HepG2 (cell line): ENCODE measurements at regions not wholly inside any gene's neighbourhood (a gene's known extent, or its start where the extent isn't known, plus 50 kb on each side); places are given as distances from the start of the nearest gene placed in this dataset.
"Not testable (repeated sequence)": the region's sequence is repeated elsewhere in the genome, so short reads cannot be mapped to it uniquely, and the experiment has no call there.

Source experiments
- ATAC-seq: fragments of 200-7000 bp; cut with Tn5 transposase; 3 replicates; pipeline ENCODE4 v1.9.1; 2020; ENCODE audit warnings: mild to moderate bottlenecking, moderate library complexity
- BruUV-seq: library from RNA; stranded (reverse); fragments of 400-500 nt; replicated peaks from 2 replicates; lab custom pipeline; 2021; lab: Mats Ljungman, UMichigan
- CTCF ChIA-PET: fragments of 300-600 bp; formaldehyde crosslinking; extraction: SDS; loops from one replicate; lab custom pipeline; 2021; ENCODE audit warnings: low total read pairs, inconsistent platforms, low intra/inter-chr PET ratio; lab: Yijun Ruan, JAX
- POLR2A ChIA-PET: fragments of 350-600 bp; sonication (Branson Sonifier 250); formaldehyde crosslinking; loops from one replicate; lab custom pipeline; 2020; ENCODE audit warnings: antibody characterized with exemption, inconsistent platforms; lab: Yijun Ruan, JAX
- DNase-seq: peaks from one replicate; pipeline ENCODE4 v3.0.0-alpha.2; 2015; ENCODE audit warnings: low spot score
- FAIRE-seq: peaks from 3 replicates; lab custom pipeline; 2011; peaks lifted over from hg19 to GRCh38; lab: Jason Lieb, UNC
- H2AFZ ChIP-seq: one replicate; pipeline ENCODE4 v1.6.1; 2011; ENCODE audit warnings: low read length, inconsistent platforms
- H3K27ac ChIP-seq: fragments of 300-600 bp; 3 replicates; pipeline ENCODE4 v1.8.0; 2011; ENCODE audit warnings: mixed run types, mild to moderate bottlenecking, mixed read lengths, low read length, inconsistent platforms; ENCODE audit not compliant: insufficient read depth; ENCODE audit errors: extremely low read length
- H3K27me3 ChIP-seq, 2 experiments: fragments of 200-600 bp in 1 of 2; 2 replicates in 1 of 2; 3 replicates in 1 of 2; pipeline versions ENCODE4 v1.6.0 to v1.8.0; 2011; ENCODE audit warnings: low read length in 2 of 2, mild to moderate bottlenecking in 2 of 2, moderate library complexity in 2 of 2, inconsistent platforms in 1 of 2; ENCODE audit not compliant: insufficient read depth in 2 of 2, control insufficient read depth in 1 of 2
- H3K36me3 ChIP-seq, 2 experiments: fragments of 200-600 bp in 1 of 2; replicated peaks in 1 of 2; 2 replicates in 1 of 2; 3 replicates in 1 of 2; pipeline versions ENCODE4 v1.5.1 to v1.8.0; 2011; ENCODE audit warnings: low read length in 2 of 2, inconsistent platforms in 1 of 2; ENCODE audit not compliant: insufficient read depth in 2 of 2, control insufficient read depth in 1 of 2
- H3K4me1 ChIP-seq: 2 replicates; pipeline ENCODE4 v1.5.1; 2012; ENCODE audit warnings: low read length, inconsistent platforms; ENCODE audit not compliant: insufficient read depth
- H3K4me2 ChIP-seq: 2 replicates; pipeline ENCODE4 v1.6.0; 2011; ENCODE audit warnings: low read depth, low read length, inconsistent platforms
- H3K4me3 ChIP-seq, 3 experiments: fragments of 200-600 bp in 1 of 3; sonication (generic), shearing (Covaris generic) in 1 of 3; replicated peaks in 1 of 3; 2 replicates each; pipeline ENCODE4 v1.5.1; 2011 to 2016; ENCODE audit warnings: low read length in 3 of 3, inconsistent platforms in 2 of 3, low read depth in 2 of 3, mild to moderate bottlenecking in 2 of 3, control low read depth in 1 of 3, mixed read lengths in 1 of 3; ENCODE audit not compliant: insufficient read depth in 1 of 3
- H3K79me2 ChIP-seq: one replicate; pipeline ENCODE4 v1.6.1; 2011; ENCODE audit warnings: low read length, inconsistent platforms; ENCODE audit not compliant: insufficient read depth
- H3K9ac ChIP-seq: 2 replicates; pipeline ENCODE4 v1.6.0; 2011; ENCODE audit warnings: mild to moderate bottlenecking, low read depth, low read length, inconsistent platforms; ENCODE audit not compliant: insufficient read depth
- H3K9me3 ChIP-seq: 2 replicates; pipeline ENCODE4 v1.5.1; 2012; ENCODE audit warnings: mild to moderate bottlenecking, low read length
- H4K20me1 ChIP-seq: 2 replicates; pipeline ENCODE4 v1.6.0; 2011; ENCODE audit warnings: inconsistent platforms, mild to moderate bottlenecking, low read length, moderate library complexity; ENCODE audit not compliant: insufficient read depth
- BORCS8-MEF2B ChIP-seq: sonication (generic); formaldehyde crosslinking; IDR thresholded peaks from 2 replicates; pipeline ENCODE4 v1.8.0; 2022; ENCODE audit warnings: mild to moderate bottlenecking, missing genetic modification reagents
- ELF3 ChIP-seq: IDR thresholded peaks from 2 replicates; pipeline ENCODE4 v1.6.1; 2016; ENCODE audit warnings: missing genetic modification reagents, missing compliant biosample characterization
- FOSL1 ChIP-seq: sonication (generic); formaldehyde crosslinking; IDR thresholded peaks from 2 replicates; pipeline ENCODE4 v1.9.0; 2021; ENCODE audit warnings: missing genetic modification reagents, borderline replicate concordance
- HDAC2 ChIP-seq: sonication (generic); formaldehyde crosslinking; IDR thresholded peaks from 2 replicates; pipeline ENCODE4 v1.4.0; 2020; ENCODE audit warnings: missing genetic modification reagents
- HNRNPH1 ChIP-seq: fragments of 200-400 bp; formaldehyde crosslinking; optimal IDR thresholded peaks from 2 replicates; pipeline ENCODE3; 2017; ENCODE audit warnings: mild to moderate bottlenecking, low read depth, low read length
- NRL ChIP-seq: sonication (generic); formaldehyde crosslinking; IDR thresholded peaks from 2 replicates; pipeline ENCODE4 v1.5.0; 2020; ENCODE audit warnings: missing genetic modification reagents, mild to moderate bottlenecking, moderate library complexity, borderline replicate concordance
- PCBP2 ChIP-seq: fragments of 200-400 bp; formaldehyde crosslinking; optimal IDR thresholded peaks from 2 replicates; pipeline ENCODE3; 2018; ENCODE audit warnings: low read length, low read depth; ENCODE audit not compliant: poor library complexity, severe bottlenecking
- SRSF4 ChIP-seq: fragments of 200-400 bp; formaldehyde crosslinking; IDR thresholded peaks from one replicate; pipeline ENCODE4 v1.6.1; 2018; ENCODE audit warnings: mild to moderate bottlenecking, low read depth, low read length, moderate library complexity; ENCODE audit not compliant: poor library complexity, severe bottlenecking
- THYN1 ChIP-seq: sonication (generic); formaldehyde crosslinking; IDR thresholded peaks from 2 replicates; pipeline ENCODE4 v1.8.1; 2023; ENCODE audit warnings: low read depth, mild to moderate bottlenecking, moderate library complexity, missing genetic modification reagents, borderline replicate concordance
- ZNF232 ChIP-seq: sonication (generic); formaldehyde crosslinking; IDR thresholded peaks from 2 replicates; pipeline ENCODE4 v1.4.0; 2020; ENCODE audit warnings: missing genetic modification reagents, borderline replicate concordance
- ZNF331 ChIP-seq: sonication (generic); formaldehyde crosslinking; IDR thresholded peaks from 2 replicates; pipeline ENCODE4 v1.4.0; 2020; ENCODE audit warnings: missing genetic modification reagents
- ZNF570 ChIP-seq: sonication (generic); formaldehyde crosslinking; IDR thresholded peaks from 2 replicates; pipeline ENCODE4 v1.4.0; 2020; ENCODE audit warnings: mild to moderate bottlenecking, missing genetic modification reagents, borderline replicate concordance
- ZNF652 ChIP-seq: IDR thresholded peaks from 2 replicates; pipeline ENCODE4 v1.6.1; 2016; ENCODE audit warnings: low read depth, borderline replicate concordance
- WGBS: methylation state at CpG from one replicate; pipeline ENCODE4 v1.1.6; 2017; ENCODE audit warnings: low lambda C conversion rate; 5-methylcytosine and 5-hydroxymethylcytosine counted together
- in situ Hi-C: cut with HindIII; loops from 2 replicates; pipeline ENCODE4 v1.10.0; 2017; ENCODE audit warnings: low pct_unique_long_range_greater_than_20kb; ENCODE audit not compliant: extremely low pct_ligation_motif_present
- intact Hi-C: fragments of 100-400 bp; cut with micrococcal nuclease; formaldehyde crosslinking; loops from one replicate; pipeline ENCODE4 v1.10.0; 2022; ENCODE audit not compliant: unreplicated experiment

DNA sequence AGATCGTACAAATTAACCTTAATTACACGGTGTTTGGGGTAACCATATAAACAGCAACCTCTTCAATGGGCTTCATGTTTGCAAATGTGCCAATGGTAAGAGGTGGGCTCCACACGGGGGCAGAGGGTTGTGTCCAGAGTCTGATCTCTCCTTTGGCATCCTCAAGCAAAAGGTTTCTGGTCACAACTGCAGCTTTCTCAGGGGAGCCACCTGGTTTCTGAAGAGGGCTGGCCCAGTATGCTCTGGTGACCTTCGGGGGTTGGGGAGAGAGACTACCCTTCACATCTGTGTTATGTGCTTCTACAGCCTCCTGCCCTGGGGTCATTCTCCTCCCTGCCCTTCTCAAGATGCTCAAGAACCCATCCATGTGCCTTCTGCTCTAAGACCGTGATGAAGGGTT is 259.6 kb downstream of the CRLF2 start:
- no peaks in the 10 kb centered on the region for H3K36me3 ChIP-seq
- in situ Hi-C loops, result no loop called here

DNA sequence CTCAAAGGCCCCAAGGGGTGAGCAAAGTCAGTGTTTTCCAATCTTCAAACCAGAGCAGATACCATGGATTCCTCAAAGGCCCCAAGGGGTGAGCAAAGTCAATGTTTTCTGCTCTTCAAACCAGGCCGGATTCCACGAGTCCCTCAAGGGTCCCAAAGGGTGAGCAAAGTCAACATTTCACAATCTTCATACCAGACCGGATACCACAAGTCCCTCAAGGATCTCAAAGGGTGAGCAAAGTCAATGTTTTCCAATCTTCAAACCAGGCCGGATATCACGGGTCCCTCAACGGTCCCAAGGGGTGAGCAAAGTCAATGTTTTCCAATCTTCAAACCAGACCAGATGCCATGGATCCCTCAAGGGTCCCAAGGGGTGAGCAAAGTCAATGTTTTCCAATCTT is 265.2 kb downstream of the CRLF2 start:
- BruUV-seq, POLR2A ChIA-PET, FAIRE-seq: not testable (repeated sequence)

More for the DNA sequence above, 259.6 kb downstream of the CRLF2 start:
- Histone ChIP-seq H3K9ac (no peak overlapping the region), H3K4me3 (no peak overlapping the region), H3K4me1 (peaks cover under 1% of the 10 kb centered on the region; the same call in 1 of the 2 replicates), H4K20me1 (no peaks in the 10 kb centered on the region), H3K27ac (no peak overlapping the region), H3K4me2 (no peak overlapping the region), H3K9me3 (peaks cover 17% of the 10 kb centered on the region), H3K27me3 (peaks cover 0 to 3% of the 10 kb centered on the region in 2 experiments; a peak in 1 of 5 replicates), H3K79me2 (no peaks in the 10 kb centered on the region)
- no peak for FAIRE-seq
- ChIA-PET CTCF (no interaction called here), POLR2A (no interaction called here)
- intact Hi-C loops, result no loop called here
- BruUV-seq, result no TSS peak
- ATAC-seq, result no peak
- 0% methylated on average over 4 of the region's 5 CpGs for WGBS
- TF ChIP-seq HNRNPH1 (no peak), NRL (CRISPR knock-in tag) (no peak), SRSF4 (no peak), ZNF570 (no peak), ZNF652 (CRISPR knock-in tag) (no peak), FOSL1 (CRISPR knock-in tag) (no peak), BORCS8-MEF2B (CRISPR knock-in tag) (no peak), PCBP2 (no peak), HDAC2 (CRISPR knock-in tag) (no peak), ZNF232 (CRISPR knock-in tag) (no peak), ZNF331 (no peak), ELF3 (CRISPR knock-in tag) (no peak), THYN1 (CRISPR knock-in tag) (no peak)
- TF ChIP-seq, all 625 proteins: peak for 0
- DNase-seq, result no peak
- no peak overlapping the region for H2AFZ ChIP-seq

More for the DNA sequence above, 265.2 kb downstream of the CRLF2 start:
- H3K9me3 ChIP-seq, H3K36me3 ChIP-seq, intact Hi-C loops, DNase-seq, H3K4me1 ChIP-seq, H2AFZ ChIP-seq, in situ Hi-C loops, H3K27me3 ChIP-seq, H3K9ac ChIP-seq, H3K4me2 ChIP-seq, CTCF ChIA-PET, H3K4me3 ChIP-seq, H3K27ac ChIP-seq, H4K20me1 ChIP-seq, H3K79me2 ChIP-seq, ATAC-seq: not testable (repeated sequence)
- 5% methylated on average over 6 of the region's 6 CpGs for WGBS
